GM18498 (cell line): ENCODE measurements at regions not wholly inside any gene's neighbourhood (a gene's known extent, or its start where the extent isn't known, plus 50 kb on each side); places are given as distances from the start of the nearest gene placed in this dataset.
"Not testable (repeated sequence)": the region's sequence is repeated elsewhere in the genome, so short reads cannot be mapped to it uniquely, and the experiment has no call there.

Experiments
- ATAC-seq: cut with Tn5 transposase; IDR thresholded peaks from one replicate; pipeline ENCODE4 v1.9.1; 2021; ENCODE audit warnings: mild to moderate bottlenecking, moderate library complexity; ENCODE audit not compliant: unreplicated experiment

DNA sequence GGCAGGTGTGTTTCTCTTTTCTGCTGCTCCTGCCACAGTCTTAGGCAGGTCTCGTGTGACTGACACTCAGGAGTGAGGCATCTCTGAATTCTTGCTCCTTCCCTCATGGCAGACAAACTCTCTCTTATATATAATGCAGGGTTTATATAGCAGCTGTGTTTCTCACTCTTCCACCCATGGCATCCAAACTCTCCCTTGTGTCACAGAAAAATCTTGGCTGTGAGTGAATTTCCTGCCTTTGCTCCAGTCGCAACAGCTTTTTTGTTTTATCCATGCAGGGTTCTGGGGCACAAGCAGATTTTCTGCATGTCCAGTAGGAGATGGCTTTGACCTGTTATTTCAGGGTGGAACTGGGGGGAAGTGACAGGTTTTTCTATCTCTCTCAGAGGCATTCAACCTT, 1275.5 kb downstream of the ADGRL3 start:
- no peak for ATAC-seq

DNA sequence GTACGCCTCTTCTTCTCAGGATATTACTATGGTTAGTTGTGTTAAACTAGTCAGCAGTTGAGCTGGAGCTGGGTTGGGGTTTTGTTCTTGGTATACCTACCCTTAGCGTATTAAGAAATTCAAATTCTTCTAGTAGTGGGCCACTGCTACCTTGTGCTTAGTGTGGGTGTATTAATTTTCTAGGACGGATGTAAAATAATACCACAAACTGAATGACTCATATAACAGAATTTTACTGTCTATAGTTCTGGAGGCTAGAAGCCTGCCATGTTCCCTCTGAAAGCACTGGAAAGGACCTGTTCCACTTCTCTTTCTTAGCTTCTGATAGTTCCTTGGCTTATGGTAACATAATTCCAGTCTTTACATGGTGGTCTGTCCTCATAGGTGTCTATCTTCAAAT, 1274.7 kb downstream of the ADGRL3 start:
- ATAC-seq, result no peak

DNA sequence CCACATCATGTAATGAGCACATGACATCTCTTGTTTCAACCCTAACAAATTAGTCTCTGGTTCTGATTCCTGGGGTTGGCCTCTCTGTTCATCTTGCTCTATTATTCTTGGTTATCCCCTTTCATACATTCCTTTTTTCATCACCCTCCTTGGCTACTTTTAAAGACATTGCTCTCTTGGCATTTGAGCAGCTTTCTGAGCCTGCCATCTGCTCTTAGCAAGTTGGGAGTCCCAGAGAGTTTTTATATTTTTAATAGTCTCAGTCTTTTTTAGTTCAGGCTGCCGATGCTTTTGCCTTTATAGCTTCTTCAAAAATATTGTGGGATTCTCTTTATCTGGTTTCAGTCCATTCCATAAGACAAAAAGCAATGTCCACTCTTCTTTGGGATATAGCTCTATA, 1270.9 kb downstream of the ADGRL3 start:
- no peak for ATAC-seq

- ATAC-seq, result no peak
Measured at GRCh38 chr4:62470421-62470983, 1270.4 kb downstream of the ADGRL3 start.

DNA sequence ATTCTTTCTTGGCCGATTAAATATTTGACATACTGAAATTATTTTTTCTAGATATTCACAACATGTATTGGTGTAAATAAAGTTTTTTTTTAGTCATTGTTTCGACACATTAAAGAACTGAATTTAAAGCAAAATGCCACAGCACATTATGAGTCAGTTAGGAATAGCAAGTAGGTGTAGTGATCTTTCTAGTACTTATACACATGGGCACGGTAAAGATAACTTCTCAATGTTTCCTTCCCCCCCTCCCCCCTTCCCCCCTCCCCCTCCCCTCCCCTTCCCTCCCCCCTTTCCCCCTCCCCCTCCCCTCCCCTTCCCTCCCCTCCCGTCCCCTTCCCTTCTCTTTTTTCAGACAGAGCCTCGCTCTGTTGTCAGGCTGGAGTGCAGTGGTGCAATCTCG, 1269.9 kb downstream of the ADGRL3 start:
- ATAC-seq, result no peak

DNA sequence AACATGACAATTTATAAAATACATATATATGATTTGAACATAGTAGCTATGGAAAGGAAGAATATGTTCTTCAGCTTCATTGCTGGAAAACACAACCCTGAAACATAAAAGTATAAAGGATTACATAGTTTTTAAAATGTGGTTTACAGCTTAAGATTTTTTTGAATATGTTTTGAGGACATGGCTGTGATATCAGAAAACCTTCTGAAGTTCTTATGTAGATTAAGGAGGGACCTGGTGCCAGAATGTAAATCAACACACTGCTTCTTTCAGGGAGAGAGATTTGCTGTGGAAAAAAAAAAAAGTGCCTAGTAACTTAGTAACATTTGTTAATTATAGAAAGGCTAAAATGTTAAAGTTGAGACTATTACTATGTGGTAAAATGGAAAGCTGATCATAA, 1261.8 kb downstream of the ADGRL3 start:
- ATAC-seq, result no peak

- no peak for ATAC-seq
Measured at GRCh38 chr4:62460329-62460728, 1260.2 kb downstream of the ADGRL3 start.

GRCh38 chr4:62457356-62457755, 1257.2 kb downstream of the ADGRL3 start:
- no peak for ATAC-seq

DNA sequence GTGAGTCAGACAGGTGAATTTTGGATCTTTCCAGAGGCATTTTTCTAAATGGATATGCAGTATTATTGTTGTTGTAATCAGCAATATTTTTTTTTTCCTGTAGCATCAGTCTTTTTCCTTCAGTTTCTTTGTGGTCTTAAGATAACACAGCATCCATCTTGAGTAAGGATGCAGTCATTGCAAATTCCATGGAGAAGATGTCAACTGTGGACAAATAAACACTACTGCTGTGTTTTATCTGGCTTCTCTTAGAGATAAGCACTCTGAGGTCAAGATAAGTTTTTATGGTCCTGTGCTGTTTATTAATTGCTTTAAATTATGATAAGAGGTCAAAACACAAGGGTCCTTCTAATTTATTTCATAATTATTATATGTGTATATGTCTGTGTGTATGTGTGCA, 1255.7 kb downstream of the ADGRL3 start:
- no peak for ATAC-seq

DNA sequence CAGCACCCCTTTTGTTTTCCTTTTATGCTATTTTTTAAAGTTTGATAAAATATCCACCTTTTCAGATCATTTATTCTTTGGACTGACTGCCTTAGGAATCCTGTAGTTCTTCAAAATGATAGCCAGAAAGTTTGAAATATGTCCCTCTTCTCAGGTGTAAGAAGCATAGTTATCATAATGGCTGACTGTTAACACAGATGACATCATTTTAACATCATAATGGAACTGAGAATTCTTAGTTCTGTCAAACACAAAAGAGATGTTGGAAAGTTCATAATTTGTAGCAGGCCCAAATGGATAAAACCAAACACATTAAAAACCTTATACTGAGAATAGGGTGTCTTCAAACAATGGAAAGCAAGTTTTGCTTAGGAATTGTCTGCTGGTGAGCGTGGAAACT, 1254.4 kb downstream of the ADGRL3 start:
- ATAC-seq, result no peak

GRCh38 chr4:62450740-62451139, 1250.6 kb downstream of the ADGRL3 start:
- no peak for ATAC-seq

- ATAC-seq, result no peak
Measured at GRCh38 chr4:62449538-62449937, 1249.4 kb downstream of the ADGRL3 start.

- no peak for ATAC-seq
Measured at GRCh38 chr4:62448911-62449310, 1248.8 kb downstream of the ADGRL3 start.

DNA sequence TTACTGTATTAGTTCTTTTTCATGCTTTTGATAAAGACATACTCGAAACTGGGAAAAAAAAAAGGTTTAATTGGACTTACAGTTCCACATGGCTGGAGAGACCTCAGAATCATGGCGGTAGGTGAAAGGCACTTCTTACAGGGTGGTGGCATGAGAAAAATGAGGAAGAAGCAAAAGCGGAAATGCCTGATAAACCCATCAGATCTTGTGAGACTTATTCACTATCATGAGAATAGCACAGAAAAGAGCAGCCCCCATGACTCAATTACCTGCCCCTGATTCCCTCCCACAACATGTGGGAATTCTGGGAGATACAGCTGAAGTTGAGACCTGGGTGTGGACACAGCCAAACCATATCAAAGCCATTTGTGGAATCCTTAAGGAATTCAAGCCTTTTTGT, 1238.9 kb downstream of the ADGRL3 start:
- ATAC-seq, result no peak

DNA sequence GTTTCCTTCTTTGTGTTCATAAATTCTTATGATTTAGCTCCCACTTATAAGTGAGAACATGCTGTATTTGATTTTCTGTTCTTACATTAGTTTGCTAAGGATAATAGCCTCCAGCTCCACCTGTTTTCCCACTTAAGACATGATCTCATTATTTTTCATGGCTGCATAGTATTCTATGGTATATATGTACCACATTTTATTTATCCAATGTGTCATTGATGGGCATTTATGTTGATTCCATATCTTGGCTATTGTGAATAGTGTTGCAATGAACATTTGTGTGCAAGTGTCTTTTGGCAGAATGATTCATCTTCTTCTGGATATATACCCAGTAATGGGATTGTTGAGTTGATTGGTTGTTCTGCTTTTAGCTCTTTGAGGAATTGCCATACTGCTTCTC, 1234.8 kb downstream of the ADGRL3 start:
- no peak for ATAC-seq

DNA sequence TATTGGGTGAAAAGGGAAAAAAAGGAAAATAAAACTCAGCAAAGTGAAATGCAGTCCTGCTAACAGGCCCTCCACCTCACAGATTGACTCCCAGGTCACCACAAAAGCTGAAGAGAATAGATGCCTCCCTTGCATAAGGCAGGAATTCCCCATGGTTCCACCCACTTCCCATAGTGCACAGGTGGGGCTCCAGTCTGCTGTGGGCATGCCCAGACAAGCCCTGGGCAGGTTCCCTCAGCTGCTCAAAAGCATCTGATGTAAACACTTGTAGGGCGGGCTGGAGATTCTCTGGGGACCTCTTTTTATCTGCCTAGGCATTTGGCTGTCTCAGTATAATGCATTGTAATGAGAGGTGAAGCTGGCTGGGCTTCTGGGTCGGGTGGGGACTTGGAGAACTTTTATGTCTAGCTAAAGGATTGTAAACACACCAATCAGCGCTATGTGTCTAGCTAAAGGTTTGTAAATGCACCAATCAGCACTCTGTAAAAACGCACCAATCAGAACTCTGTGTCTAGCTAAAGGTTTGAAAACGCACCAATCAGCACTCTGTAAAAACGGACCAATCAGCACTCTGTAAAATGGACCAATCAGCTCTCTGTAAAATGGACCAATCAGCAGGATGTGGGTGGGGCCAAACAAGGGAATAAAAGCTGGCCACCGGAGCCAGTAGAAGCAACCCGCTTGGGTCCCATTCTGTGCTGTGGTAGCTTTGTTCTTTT, 1231.5 kb downstream of the ADGRL3 start:
- not testable (repeated sequence) for ATAC-seq

GRCh38 chr4:62429297-62429696, 1229.2 kb downstream of the ADGRL3 start:
- ATAC-seq, result no peak

DNA sequence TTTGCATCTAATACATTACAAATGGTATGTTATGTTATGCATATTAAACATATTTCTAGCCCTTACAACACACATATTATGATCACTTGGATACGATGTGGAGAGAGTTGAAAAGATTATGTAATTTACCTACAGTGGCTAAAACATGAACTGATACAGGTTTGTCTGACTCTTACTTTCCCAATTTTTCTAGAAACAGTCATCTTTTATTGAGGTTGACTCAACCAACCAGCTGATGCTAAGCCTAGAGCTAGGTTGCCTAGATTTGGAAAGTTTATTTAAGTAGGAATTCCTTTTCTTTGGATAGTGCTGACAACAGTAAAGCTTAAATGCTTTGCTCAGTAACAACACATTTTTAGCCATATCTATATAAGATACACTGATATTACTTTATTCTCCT, 1215.1 kb downstream of the ADGRL3 start:
- no peak for ATAC-seq

DNA sequence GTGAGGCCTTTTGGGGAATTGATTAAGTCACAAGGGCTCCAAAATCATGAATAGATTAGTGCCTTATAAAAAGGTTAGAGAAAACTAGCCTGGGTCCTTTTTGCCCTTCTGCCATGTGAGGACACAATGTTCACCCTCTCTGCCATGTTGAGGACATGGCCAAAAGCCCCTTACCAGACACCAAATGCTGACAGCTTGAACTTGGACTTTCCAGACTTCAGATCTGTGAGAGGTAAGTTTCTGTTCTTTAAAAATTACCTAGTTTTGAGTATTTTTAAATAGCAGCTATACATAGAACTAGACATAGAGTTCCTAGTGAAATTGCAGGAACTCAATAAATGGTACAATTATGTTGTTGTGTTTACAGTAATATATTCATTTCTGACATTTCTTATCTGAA, 1214.4 kb downstream of the ADGRL3 start:
- no peak for ATAC-seq

DNA sequence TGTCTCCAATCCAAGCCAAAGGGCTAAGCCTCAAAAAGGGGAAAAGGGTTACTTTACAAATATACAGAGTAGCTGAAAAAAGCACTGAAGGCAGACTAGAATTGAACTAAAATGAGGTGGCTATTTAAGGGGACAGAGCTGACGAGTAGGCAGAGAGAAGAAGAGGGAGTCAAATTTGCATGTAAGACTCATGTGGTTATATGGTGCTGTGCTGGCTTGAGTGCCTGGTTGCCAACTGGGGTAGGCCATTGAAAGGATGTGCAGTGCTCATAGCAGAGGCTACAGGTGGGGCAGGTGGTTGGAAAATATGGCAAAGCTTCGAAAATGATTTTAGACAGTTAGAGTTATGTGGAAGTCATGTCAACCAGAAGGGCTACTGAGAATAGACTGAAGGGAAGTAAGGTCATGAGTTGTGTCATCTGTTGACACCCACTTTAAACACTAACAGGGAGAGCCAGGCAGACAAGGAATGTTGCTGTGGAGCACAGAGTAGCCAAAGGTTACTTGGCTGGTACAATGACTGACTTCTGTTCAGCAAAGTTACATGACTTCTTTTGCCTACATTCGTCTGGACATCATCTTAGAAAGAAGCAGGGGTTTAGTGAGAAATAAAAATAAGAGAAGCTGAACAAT, 1210.4 kb downstream of the ADGRL3 start:
- no peak for ATAC-seq

DNA sequence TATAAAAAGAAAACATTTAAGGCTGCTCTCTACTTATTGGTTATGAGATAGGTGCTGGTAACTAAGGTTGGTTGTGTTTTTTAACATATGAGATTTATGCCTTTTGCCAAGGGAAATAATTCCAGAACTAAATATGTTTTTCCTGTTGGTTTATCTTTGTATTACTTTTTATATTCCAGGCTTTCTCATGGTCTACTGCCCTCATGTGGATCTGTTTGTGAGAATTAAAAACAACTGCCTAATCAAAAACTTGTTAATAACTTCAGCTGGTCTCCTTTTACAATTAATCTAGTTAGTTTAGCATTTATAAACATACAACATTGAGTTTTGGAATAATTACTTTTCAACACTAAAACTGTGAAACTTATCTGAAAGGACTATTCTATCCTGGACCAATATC, 1208.3 kb downstream of the ADGRL3 start:
- no peak for ATAC-seq

DNA sequence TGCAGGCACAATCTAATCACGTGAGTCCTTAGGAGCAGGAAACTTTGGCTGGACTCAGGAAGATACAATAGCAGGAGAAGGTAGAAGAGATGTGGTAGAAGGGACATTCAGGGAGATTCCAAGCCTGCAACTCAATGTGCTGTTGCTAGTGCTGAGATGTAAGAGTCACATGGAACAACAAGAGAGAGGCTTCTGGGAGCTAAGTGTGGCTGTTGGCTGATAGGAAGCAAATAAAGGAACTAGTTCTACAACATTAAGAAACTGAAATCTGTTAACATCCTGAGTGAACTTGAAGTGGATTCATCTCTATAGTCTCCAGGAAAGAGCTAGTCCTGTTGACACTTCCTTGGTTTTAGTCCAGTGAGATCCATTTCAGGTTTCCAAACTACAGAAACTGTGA, 1207.4 kb downstream of the ADGRL3 start:
- no peak for ATAC-seq
